Activated naive CD4-positive, alpha-beta T cell treated with anti-CD3 and anti-CD28 coated beads for 36 hours (primary cell): ENCODE measurements at regions not wholly inside any gene's neighbourhood (a gene's known extent, or its start where the extent isn't known, plus 50 kb on each side); places are given as distances from the start of the nearest gene placed in this dataset.
"Not testable (repeated sequence)": the region's sequence is repeated elsewhere in the genome, so short reads cannot be mapped to it uniquely, and the experiment has no call there.

Experiments used
- CTCF ChIA-PET: fragments of 350-600 bp; sonication (Branson Sonifier 250); formaldehyde crosslinking; loops from one replicate; lab custom pipeline; 2021; ENCODE audit warnings: antibody characterized with exemption; lab: Charles Lee
- DNase-seq: peaks from one replicate; pipeline ENCODE4 v3.0.0-alpha.2; 2020
- H3K27ac Mint-ChIP-seq: one replicate; pipeline ENCODE4 v1.8.0; 2021; ENCODE audit warnings: mild to moderate bottlenecking, mixed read lengths
- H3K27me3 Mint-ChIP-seq: one replicate; pipeline ENCODE4 v1.8.0; 2021; ENCODE audit warnings: low read depth, mixed read lengths
- H3K36me3 Mint-ChIP-seq: one replicate; pipeline ENCODE4 v1.8.0; 2021; ENCODE audit warnings: low read depth, mixed read lengths
- H3K4me1 Mint-ChIP-seq: one replicate; pipeline ENCODE4 v1.8.0; 2021; ENCODE audit warnings: low read depth, mixed read lengths
- H3K4me3 Mint-ChIP-seq: one replicate; pipeline ENCODE4 v1.8.0; 2021; ENCODE audit warnings: mild to moderate bottlenecking, moderate library complexity, mixed read lengths
- H3K9me3 Mint-ChIP-seq: one replicate; pipeline ENCODE4 v1.8.0; 2021; ENCODE audit warnings: mixed read lengths
- intact Hi-C: fragments of 100-400 bp; cut with micrococcal nuclease; formaldehyde crosslinking; loops from one replicate; pipeline ENCODE4 v1.15.1; 2023

- Mint-ChIP-seq H3K4me1 (no peaks in the 10 kb centered on the region), H3K4me3 (no peak overlapping the region), H3K27me3 (no peaks in the 10 kb centered on the region), H3K27ac (no peak overlapping the region), H3K36me3 (no peaks in the 10 kb centered on the region), H3K9me3 (no peaks in the 10 kb centered on the region)
- intact Hi-C loops, result no loop called here
- CTCF ChIA-PET, result no interaction called here
- no peak for DNase-seq
These were observed 1086.9 kb upstream of the PCDH20 start for GRCh38 chr13:62502588-62502987.

- no peaks in the 10 kb centered on the region for H3K4me1 Mint-ChIP-seq
- H3K36me3 Mint-ChIP-seq, result no peaks in the 10 kb centered on the region
- H3K9me3 Mint-ChIP-seq, result no peaks in the 10 kb centered on the region
- intact Hi-C loops, result no loop called here
- H3K27ac Mint-ChIP-seq, result no peak overlapping the region
- H3K4me3 Mint-ChIP-seq, result no peak overlapping the region
- CTCF ChIA-PET, result interaction anchor here (0.6 kb wide), 1 partner anchor 461 kb away, joined by 4 read pairs; no protein-coding TSS in a partner anchor
- no peaks in the 10 kb centered on the region for H3K27me3 Mint-ChIP-seq
- no peak for DNase-seq
These were observed 1074.1 kb upstream of the PCDH20 start for GRCh38 chr13:62489731-62490130.

- intact Hi-C loops, result no loop called here
- no peak for DNase-seq
- Mint-ChIP-seq H3K9me3 (peaks cover 6% of the 10 kb centered on the region), H3K4me3 (no peak overlapping the region), H3K36me3 (no peaks in the 10 kb centered on the region), H3K27ac (no peak overlapping the region), H3K4me1 (no peaks in the 10 kb centered on the region), H3K27me3 (no peaks in the 10 kb centered on the region)
- CTCF ChIA-PET, result no interaction called here
These were observed 1068.1 kb upstream of the PCDH20 start for GRCh38 chr13:62483774-62484173.

GRCh38 chr13:62482351-62482750 is 1066.7 kb upstream of the PCDH20 start:
- Mint-ChIP-seq H3K27ac (no peak overlapping the region), H3K9me3 (peaks cover 6% of the 10 kb centered on the region), H3K36me3 (no peaks in the 10 kb centered on the region), H3K4me1 (no peaks in the 10 kb centered on the region), H3K4me3 (no peak overlapping the region), H3K27me3 (no peaks in the 10 kb centered on the region)
- CTCF ChIA-PET, result no interaction called here
- intact Hi-C loops, result no loop called here
- no peak for DNase-seq

- no peaks in the 10 kb centered on the region for H3K9me3 Mint-ChIP-seq
- H3K27ac Mint-ChIP-seq, result no peak overlapping the region
- H3K4me1 Mint-ChIP-seq, result no peaks in the 10 kb centered on the region
- H3K4me3 Mint-ChIP-seq, result no peak overlapping the region
- no peaks in the 10 kb centered on the region for H3K27me3 Mint-ChIP-seq
- H3K36me3 Mint-ChIP-seq, result no peaks in the 10 kb centered on the region
- intact Hi-C loops, result no loop called here
- no peak for DNase-seq
- CTCF ChIA-PET, result interaction anchor here (1.3 kb wide), 1 partner anchor 19 kb away, joined by 4 read pairs; no protein-coding TSS in a partner anchor
These were observed 1058.2 kb upstream of the PCDH20 start for GRCh38 chr13:62473944-62474237.

- CTCF ChIA-PET, result interaction anchor here (1.3 kb wide), 1 partner anchor 18 kb away, joined by 4 read pairs; no protein-coding TSS in a partner anchor
- H3K27ac Mint-ChIP-seq, result no peak overlapping the region
These were observed 1057.7 kb upstream of the PCDH20 start for GRCh38 chr13:62473190-62473943.

GRCh38 chr13:62453761-62454160 is 1038.1 kb upstream of the PCDH20 start:
- Mint-ChIP-seq H3K27ac (no peak overlapping the region), H3K9me3 (no peaks in the 10 kb centered on the region), H3K4me3 (no peak overlapping the region), H3K27me3 (no peaks in the 10 kb centered on the region), H3K4me1 (no peaks in the 10 kb centered on the region), H3K36me3 (no peaks in the 10 kb centered on the region)
- DNase-seq, result no peak
- intact Hi-C loops, result no loop called here
- CTCF ChIA-PET, result no interaction called here

More at GRCh38 chr13:62473190-62473943, 1057.7 kb upstream of the PCDH20 start:
- H3K36me3 Mint-ChIP-seq, result no peaks in the 10 kb centered on the region
- no peaks in the 10 kb centered on the region for H3K4me1 Mint-ChIP-seq
- H3K27me3 Mint-ChIP-seq, result no peaks in the 10 kb centered on the region
- DNase-seq, result no peak
- H3K9me3 Mint-ChIP-seq, result no peaks in the 10 kb centered on the region
- intact Hi-C loops, result no loop called here
- no peak overlapping the region for H3K4me3 Mint-ChIP-seq

- Mint-ChIP-seq H3K4me1 (no peaks in the 10 kb centered on the region), H3K27ac (no peak overlapping the region), H3K4me3 (no peak overlapping the region), H3K36me3 (no peaks in the 10 kb centered on the region), H3K27me3 (no peaks in the 10 kb centered on the region), H3K9me3 (no peaks in the 10 kb centered on the region)
- CTCF ChIA-PET, result no interaction called here
- intact Hi-C loops, result no loop called here
- DNase-seq, result no peak
These were observed 1035.1 kb upstream of the PCDH20 start for GRCh38 chr13:62450759-62451158.

- intact Hi-C loops, H3K4me1 Mint-ChIP-seq, CTCF ChIA-PET: not testable (repeated sequence)
These were observed 1032.2 kb upstream of the PCDH20 start for GRCh38 chr13:62447771-62448382.

GRCh38 chr13:62444805-62445204 is 1029.2 kb upstream of the PCDH20 start:
- CTCF ChIA-PET, result no interaction called here
- no peak for DNase-seq
- intact Hi-C loops, result no loop called here
- Mint-ChIP-seq H3K36me3 (no peaks in the 10 kb centered on the region), H3K4me3 (no peak overlapping the region), H3K4me1 (no peaks in the 10 kb centered on the region), H3K9me3 (peaks cover 4% of the 10 kb centered on the region), H3K27me3 (no peaks in the 10 kb centered on the region), H3K27ac (no peak overlapping the region)

More at GRCh38 chr13:62447771-62448382, 1032.2 kb upstream of the PCDH20 start:
- not testable (repeated sequence) for DNase-seq, H3K27me3 Mint-ChIP-seq, H3K36me3 Mint-ChIP-seq, H3K4me3 Mint-ChIP-seq, H3K9me3 Mint-ChIP-seq, H3K27ac Mint-ChIP-seq

- intact Hi-C loops, result no loop called here
- Mint-ChIP-seq H3K27ac (no peak overlapping the region), H3K4me1 (no peaks in the 10 kb centered on the region), H3K36me3 (no peaks in the 10 kb centered on the region), H3K9me3 (no peaks in the 10 kb centered on the region), H3K4me3 (no peak overlapping the region), H3K27me3 (no peaks in the 10 kb centered on the region)
- CTCF ChIA-PET, result no interaction called here
- no peak for DNase-seq
These were observed 1018.4 kb upstream of the PCDH20 start for GRCh38 chr13:62434081-62434480.

- no peak overlapping the region for H3K27ac Mint-ChIP-seq
- CTCF ChIA-PET, result no interaction called here
- no peaks in the 10 kb centered on the region for H3K36me3 Mint-ChIP-seq
- H3K9me3 Mint-ChIP-seq, result no peaks in the 10 kb centered on the region
- no peak for DNase-seq
- no peaks in the 10 kb centered on the region for H3K27me3 Mint-ChIP-seq
- intact Hi-C loops, result no loop called here
- no peak overlapping the region for H3K4me3 Mint-ChIP-seq
- no peaks in the 10 kb centered on the region for H3K4me1 Mint-ChIP-seq
These were observed 1018.0 kb upstream of the PCDH20 start for GRCh38 chr13:62433660-62434059.

GRCh38 chr13:62432906-62433305 is 1017.3 kb upstream of the PCDH20 start:
- CTCF ChIA-PET, result no interaction called here
- Mint-ChIP-seq H3K4me3 (no peak overlapping the region), H3K4me1 (no peaks in the 10 kb centered on the region), H3K36me3 (no peaks in the 10 kb centered on the region), H3K9me3 (no peaks in the 10 kb centered on the region), H3K27me3 (no peaks in the 10 kb centered on the region), H3K27ac (no peak overlapping the region)
- intact Hi-C loops, result no loop called here
- DNase-seq, result no peak
